ENCODE measurements at regions not wholly inside any gene's neighbourhood (a gene's known extent, or its start where the extent isn't known, plus 50 kb on each side); places are given as distances from the start of the nearest gene placed in this dataset.

DNA sequence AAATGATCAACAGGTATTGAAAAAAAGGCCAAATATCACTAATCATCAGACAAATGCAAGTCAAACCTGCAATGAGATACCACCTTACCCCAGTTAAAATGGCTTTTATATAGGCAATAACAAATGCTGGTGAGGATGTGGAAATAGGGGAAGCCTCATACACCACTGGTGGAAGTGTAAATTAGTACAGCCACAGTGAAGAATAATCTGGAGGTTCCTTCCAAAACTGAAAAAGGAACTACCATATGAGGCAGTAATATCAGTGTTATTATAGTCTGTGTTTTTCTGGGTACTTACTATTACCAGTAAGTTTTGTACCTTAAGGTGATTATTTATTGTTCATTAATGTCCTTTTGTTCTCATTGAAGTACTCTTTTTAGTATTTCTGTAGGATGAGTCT, 201.3 kb downstream of the MRPL39 start:
- TF ChIP-seq, protein P1, sequence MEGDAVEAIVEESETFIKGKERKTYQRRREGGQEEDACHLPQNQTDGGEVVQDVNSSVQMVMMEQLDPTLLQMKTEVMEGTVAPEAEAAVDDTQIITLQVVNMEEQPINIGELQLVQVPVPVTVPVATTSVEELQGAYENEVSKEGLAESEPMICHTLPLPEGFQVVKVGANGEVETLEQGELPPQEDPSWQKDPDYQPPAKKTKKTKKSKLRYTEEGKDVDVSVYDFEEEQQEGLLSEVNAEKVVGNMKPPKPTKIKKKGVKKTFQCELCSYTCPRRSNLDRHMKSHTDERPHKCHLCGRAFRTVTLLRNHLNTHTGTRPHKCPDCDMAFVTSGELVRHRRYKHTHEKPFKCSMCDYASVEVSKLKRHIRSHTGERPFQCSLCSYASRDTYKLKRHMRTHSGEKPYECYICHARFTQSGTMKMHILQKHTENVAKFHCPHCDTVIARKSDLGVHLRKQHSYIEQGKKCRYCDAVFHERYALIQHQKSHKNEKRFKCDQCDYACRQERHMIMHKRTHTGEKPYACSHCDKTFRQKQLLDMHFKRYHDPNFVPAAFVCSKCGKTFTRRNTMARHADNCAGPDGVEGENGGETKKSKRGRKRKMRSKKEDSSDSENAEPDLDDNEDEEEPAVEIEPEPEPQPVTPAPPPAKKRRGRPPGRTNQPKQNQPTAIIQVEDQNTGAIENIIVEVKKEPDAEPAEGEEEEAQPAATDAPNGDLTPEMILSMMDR (IDR thresholded peaks at IDR 0.05): no peak
- TF ChIP-seq PHF8 (IDR thresholded peaks at IDR 0.05; ENCODE audit: borderline replicate concordance, low read depth) (no peak), EHMT2 (IDR thresholded peaks at IDR 0.05; ENCODE audit: low read depth) (no peak), SMC3 (IDR thresholded peaks at IDR 0.05) (no peak), POLR2A (IDR thresholded peaks at IDR 0.05; ENCODE audit: low read length) (no peak), HDAC2 (IDR thresholded peaks at IDR 0.05) (no peak), CBX8 (IDR thresholded peaks at IDR 0.05) (no peak), CEBPB (IDR thresholded peaks at IDR 0.05) (no peak)

Data from A549 (cell line).